ENCODE measurements at regions not wholly inside any gene's neighbourhood (a gene's known extent, or its start where the extent isn't known, plus 50 kb on each side); places are given as distances from the start of the nearest gene placed in this dataset.

DNA sequence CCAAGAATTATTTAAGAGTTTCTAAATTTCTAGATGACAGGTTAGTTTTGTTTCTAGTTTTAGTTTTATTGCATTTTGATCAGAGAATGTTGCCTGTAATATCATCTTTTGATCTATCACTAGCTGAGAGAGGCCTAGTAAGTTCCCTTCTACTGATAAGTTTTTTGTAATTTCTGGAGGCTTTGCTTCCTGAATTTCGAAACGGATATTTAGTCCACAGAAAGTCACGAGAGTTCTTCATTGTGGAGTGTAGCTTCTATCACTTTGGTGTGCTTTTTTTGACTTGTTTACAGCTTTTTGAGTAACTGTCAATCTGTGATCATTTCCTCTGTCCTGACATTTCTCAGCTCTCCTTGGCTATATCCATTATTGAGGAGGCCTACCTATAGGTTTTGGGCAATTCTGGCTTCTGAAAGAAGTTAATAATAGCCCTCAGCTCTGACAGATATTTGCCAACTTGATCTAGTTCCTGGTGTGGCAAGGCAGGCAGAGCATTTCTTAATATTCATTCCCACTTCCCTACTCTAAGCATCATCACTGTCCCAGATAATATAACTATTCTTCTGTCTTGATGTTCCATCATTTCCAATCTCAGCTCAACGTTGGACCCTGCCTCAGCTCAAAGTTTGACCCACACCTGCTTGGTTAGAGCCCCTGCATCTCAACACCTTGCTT, 171.3 kb downstream of the BLID start:
- no peak for DNase-seq (ENCODE audit: low spot score)

DNA sequence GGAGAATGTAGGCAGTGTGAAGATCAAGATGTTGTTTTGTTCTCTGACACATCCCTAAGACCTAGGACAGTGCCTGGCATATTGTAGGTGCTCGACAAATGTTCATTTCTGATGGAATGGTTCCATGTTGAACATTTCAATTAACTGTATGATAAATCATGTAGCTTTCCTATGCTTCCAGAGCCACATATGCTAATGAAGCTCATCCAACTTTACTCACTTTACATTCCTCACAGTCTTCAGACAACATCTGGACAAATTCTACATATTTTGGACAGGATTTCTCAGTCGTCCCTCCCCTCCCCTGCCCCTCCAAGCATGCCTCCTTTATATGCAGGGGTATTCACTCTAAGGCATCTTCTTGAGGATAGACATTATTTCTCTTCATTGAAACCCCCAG, 177.9 kb downstream of the BLID start:
- DNase-seq (ENCODE audit: low spot score): no peak

DNA sequence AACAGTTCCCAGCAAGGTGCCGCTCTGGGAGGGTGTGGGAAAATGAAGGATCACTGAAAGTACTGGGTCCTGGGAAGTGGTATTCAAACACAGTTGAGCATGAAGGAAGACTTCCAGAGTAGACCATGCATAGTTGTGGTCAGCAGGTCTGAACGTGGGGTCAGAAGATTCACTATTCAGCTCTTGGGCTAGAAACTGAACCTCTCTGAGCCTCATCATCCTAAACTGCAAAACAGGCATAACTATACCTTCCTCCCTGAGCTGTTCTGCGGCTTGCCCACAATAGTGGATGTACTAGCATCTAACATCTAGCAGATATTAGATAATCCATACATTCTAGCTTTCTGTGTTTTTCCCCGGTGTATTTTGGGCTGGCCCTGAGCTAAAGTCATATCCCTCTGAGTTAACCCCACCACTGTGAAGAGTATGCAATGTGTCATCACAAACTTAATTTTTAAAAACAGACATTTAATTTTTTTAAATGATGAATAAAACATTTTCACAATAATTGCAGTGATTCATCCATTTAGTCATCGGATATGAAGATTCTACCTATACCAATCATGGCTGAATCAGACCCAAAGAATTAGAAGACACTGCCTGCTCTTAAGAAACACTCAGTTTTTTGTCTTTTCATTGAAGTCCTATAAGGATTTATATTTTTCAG, 179.1 kb downstream of the BLID start:
- no peak for DNase-seq (ENCODE audit: low spot score)

DNA sequence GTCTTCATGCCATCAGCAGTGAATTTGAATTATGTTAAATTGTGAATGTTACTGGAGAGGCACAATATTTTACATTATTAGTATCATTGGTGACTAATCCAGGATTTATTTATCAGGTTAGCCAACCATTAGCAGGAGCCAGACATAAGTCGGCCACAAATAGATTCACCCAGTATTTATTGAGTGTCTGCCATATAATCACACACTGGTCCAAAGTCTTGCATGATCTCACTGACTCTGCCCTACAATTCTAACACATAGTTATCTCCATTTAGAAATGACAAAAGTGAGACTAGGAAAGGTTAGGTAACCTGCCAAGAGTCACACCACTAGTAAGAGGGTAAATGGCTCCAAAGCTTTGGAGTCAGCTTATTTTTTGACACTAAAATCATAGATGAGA, 179.6 kb downstream of the BLID start:
- no peak for DNase-seq (ENCODE audit: low spot score)

DNA sequence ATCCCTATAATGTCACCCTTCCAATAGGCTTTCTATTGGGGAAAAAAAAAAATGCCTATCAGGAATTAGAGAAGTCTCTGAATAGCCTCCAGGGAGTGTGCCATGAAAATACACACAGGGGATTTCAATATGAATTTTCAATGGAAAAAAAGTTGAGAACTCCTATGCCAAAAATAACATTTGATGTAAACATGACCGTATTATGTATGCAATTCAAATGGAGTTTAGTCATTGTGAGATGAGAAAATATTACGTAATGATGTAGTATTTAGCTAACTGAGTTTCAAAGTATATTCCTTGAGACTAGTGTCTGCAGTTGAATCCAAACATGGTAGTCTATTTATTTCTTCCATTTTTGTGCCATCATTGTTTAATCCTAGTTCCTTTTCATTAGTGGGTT, 182.3 kb downstream of the BLID start:
- no peak for DNase-seq (ENCODE audit: low spot score)

DNA sequence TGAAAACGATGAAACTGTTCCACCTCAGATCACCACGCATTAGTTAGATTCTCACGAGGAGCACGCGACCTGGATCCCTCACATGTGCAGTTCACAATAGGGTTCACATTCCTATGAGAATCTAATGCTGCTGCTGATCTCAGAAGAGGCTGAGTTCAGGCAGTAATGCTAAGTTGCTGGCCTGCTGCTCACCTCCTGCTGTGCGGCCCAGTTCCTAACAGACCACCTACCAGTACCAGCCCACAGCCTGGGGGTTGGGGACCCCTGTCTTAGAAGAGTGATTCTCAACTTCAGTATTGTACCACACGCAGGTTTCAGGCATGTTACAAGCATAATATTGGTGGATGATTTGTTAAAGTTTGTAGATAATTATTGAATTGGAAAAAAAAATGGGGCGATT, 182.7 kb downstream of the BLID start:
- DNase-seq (ENCODE audit: low spot score): no peak

DNA sequence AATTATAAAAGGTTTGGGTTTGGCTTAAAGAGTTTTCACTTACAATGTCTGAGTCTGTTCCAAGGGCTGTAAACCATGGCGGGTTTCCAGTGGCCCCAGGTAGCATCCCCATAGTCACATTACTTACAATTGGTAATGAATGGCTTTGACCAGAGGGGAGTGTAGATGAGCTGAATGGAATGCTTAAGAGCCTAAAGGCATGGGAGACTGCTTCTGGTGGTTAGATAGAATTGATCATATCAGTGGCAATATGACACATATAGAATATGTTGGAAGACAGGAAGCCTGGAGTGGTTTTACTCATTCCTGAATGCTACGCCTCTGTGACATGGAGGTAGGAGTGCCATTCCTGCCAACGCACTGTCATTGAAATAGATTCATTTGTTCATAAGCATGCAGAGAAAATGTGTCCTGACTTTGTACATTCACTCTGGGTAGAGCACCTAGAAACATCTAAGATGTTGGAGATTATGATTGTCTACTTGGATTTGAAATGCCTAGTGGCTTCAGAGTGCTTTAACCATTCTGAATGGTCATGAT, 183.3 kb downstream of the BLID start:
- DNase-seq (ENCODE audit: low spot score): no peak

DNA sequence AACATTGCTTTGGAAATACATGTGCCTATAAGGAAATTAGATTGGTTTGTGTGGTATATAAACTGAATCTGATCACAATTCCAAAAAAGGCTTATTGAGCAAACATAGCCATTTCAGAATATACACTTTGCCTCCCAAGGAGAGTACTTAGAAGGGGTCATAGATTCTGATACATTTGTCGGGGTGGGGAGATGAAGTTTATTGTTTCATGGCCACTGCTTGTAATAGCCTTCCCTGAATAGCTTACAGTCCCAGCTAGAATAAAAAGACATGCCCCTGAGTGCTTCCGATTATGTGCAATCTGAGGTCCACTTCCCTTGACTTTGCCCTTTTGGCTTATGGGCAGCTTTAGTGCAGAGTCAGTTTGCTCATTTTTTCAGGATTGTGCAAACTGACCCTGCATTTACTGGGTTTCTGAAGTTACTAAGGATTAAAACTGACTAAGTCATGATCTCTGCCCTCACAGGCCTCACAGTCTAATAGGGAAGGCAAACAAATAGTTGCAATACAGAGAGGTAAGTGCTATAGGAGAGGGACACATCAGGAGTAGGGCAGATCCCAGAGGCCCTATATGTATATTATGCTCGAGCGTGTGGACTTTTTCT, 184.2 kb downstream of the BLID start:
- no peak for DNase-seq (ENCODE audit: low spot score)

DNA sequence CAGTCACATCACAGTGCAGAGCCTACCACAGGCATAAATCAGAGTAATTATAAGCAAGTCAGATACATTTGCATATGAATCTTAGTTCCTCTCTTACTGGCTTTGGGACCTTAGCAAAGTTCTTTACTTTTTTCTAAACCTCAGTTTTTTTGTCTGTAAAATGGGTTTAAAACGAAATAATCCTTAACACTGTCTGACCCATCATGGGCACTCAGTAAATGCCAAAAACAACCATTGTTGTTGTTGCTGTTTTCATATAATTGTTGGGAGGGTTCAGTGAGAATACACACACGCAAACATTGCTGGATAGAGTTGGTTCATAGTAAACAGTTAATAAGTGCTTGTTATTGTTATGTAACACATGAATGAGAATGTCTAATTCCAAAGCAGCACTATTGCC, 184.9 kb downstream of the BLID start:
- DNase-seq (ENCODE audit: low spot score): no peak

DNA sequence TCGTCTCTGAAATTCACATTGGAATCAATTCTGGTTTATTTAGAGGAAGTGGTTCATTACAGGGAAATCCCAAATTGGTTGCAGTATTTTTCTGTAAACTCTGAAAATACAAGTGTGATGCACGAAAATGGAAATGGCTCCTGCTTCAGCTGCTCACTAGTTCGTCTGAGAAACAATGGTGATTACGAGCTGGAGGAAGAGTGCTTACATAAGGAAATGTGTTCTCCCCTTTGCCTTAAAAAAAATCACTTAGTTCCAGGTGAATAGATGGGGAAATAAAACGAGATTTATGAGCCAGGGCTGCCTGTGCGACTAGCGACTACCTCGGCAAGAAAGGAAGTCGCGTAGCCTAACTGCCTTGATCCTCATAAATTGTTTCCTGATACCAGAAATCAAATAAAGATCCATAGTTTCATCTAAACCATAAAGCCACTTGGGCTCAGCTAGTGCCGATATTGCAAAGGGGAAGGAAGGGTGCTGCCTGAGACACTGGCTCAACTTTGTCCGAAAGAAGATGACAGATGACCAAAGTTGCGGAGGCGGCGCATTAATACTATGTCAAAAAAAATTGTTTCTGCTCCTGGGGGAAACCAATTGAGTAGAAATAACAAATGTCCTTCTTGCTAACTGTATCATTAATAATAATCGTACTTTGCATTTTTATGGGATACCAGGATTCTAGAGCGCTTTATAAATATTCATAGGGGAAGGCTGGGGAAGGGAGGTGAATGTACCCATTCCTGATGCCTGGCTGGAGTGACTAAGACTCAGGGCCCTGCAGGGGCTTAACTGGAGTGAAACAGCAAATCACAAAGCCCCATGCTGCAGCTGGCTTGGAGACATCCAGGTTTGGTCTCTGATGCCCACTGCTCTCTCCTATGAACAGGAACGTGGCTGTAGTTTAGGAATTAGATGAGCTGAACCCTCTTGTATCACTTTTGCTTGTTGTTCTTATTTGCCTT, 185.7 kb downstream of the BLID start:
- no peak for DNase-seq (ENCODE audit: low spot score)

DNA sequence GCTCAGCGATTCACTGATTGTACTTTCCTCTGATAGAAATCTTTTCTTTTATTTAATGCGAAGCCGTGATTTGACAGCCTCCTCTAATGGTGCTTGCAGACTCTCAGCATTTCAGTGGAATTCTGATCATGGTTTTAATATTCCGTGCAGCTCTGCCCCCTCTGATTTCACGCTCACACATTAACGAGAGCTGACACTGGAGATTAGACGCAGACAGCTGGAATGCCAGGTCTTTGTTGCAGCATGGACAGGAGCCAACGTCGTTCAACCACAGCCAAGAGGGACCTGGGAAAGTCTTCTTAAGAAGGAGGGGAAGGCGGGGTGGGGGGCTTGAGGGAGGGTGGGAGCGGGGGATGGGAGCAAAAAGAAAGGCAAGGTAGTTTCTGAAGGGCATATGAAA, 186.4 kb downstream of the BLID start:
- peak; percentile 16 for DNase-seq (ENCODE audit: low spot score)

DNA sequence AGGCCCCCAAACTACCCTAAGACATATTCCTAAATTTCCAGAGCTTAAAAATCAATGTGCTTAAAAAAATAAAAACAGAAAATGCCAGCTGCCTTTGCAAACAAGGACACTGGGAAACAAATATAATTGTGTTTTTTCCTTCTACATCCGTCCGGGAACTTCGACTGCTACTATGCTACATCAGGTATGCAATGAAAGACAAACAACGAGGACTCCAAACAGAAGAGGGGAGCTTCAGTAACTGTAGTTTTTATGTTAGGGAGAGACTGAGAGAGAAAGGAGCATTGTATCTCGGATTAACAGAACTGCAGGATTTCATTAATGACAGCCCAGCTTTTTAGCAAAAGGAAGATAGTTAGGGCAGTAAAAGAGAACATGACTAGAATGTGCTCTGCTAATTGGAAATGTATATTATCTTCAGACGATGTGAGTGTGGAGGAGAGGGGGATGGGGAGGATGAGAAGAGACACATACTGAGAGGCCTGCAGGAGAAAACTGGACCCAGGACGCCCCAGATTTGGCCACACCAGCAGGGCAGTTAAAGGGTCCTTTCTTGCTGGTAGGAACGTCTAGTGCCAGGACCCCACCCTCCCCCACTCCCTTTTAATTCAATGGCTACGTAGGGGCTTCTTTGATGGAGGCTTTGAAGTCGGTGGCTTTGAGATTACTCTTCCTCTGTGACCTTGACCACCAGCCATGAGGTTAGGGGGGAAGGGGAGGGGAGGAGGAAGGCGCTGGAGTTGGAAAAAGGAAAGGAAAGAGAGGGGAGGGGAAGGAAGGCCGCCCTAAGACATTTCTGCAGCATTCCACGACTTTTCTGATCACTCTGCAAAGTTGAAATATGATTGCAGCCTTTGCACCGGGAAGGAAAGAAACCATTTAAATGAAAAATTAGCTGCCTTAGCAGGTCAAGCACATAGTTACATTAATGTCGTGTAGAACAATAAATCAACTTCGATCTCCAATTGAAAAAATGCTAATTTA, 187.1 kb downstream of the BLID start:
- no peak for DNase-seq (ENCODE audit: low spot score)

DNA sequence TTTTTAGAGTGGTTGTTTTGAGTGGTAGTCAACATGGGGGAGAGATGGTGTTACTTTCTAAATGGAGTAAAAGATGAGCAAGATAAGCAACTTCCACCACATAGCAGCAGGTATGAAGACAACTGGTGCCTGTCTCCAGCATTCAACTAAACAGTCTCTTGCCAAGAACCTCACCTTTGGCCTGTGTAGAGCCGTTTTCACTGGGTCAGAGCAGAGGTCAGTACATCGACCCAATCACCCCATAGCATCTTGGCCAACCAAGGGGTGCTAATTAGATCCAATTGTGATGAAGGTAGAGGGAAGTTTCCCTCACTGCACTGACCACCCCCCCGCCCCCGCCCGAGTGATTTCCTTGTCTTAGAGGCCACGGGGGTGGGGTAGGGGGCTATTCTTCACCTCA, 188.2 kb downstream of the BLID start:
- DNase-seq (ENCODE audit: low spot score): no peak

DNA sequence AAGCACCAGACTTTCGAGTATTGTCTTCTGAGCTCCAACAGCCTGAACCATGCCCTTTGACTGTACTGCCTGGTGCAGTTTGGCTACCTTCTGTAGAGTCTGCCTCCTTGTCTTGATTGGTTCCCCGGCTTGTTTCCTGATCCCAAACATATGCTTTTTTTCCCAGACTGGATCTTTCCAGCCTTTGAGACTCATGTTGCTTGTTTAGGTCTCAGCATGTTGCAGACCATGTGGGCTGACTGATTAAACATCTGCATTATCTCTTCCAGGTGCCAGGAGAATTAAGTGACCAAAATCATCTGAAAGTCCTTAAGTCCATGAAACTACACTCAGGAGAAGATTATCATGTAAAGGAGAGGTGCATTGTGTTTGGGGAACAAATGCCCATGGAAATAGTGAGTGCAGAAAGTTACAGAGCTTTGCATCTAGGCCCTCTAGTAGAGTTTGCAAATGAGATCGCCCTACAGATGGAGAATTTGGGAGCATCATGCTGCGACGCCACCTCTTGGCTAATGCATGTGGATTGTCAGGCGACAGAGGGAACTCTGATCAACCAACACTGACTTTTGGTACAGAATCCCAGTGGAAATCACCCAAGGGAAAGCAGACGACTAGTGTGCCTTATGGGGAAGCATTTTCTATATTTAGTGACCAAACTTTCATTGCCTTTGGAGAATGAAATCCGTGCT, 188.8 kb downstream of the BLID start:
- no peak for DNase-seq (ENCODE audit: low spot score)

DNA sequence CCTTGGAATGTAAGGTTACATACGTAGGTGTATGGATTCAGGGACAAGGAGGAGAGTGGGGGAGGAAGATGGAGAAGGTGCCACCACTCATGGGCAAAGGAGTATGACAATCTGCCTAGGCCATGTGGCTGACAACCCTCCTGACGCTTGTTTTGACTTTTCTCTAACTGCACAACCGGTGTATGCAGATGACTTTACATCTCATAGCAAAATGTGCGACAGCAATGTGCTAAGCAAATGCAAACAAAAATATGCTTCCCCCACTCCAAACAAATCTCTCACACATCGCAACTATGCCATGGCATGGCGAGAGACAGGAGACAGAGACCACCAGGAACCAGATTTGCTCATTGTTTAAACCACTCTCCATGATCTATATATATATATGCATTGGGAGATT, 191.8 kb downstream of the BLID start:
- no peak for DNase-seq (ENCODE audit: low spot score)

DNA sequence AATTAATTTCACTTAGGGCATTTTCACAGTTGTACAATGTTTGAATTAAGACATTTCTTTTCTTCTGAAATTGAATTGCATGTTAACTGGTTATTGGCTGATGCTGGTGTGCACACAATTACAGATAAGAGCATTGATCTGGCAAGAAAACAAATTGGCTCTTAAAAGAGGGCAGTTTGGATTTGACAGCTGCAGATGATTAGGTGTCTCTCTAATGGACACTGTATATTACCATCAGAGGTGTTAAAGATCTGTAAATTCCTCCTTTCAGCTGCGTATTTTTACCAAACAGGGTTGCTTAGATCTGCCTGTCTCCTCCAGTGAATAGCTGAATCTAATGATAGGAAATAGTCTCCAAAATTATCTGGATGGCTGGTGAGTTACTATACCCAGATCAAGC, 198.5 kb downstream of the BLID start:
- no peak for DNase-seq (ENCODE audit: low spot score)

DNA sequence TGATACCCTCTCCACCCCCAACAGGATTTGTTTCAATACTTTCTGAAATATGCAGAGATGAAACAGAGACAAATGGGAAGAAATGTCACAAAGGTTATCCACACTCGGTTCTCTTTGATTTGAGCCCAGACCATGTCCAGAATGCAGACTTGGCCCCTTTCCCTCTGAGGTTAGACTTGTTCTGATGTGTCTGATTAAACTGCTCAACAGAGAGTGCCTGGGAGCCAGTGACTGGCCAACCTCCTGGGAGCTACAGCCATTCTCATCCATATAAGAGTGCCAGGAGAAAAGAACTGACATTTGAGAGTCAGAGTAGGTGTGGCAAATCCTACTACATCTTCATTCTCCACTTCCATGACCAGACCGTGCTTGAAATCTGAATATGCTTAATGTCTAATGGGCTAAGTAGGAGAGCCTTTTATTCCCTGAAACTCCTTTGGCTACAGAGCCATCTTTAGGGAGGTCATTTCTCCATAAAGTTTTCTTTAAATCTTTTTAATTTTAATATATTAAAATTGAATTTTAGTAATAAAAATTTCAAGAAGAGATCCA, 201.4 kb downstream of the BLID start:
- DNase-seq (ENCODE audit: low spot score): no peak

DNA sequence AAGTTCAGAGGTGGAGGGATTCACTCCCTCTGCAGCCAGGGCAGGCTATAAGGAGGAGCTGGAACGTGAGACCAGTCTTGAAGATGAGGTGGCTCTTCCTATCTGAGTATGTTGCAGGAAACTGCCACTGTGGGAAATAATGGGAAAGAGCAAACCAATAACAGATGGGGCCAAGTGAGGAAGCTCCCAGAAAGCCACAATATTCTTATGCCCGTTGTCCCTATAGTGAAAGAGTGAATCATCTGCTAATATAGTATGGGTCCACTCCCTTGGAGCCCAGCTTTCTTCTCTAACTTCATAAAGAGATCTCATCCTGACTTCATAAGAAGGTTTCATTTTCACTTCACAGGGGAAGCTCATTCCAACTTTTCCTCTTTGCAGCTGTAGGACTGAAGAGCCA, 206.4 kb downstream of the BLID start:
- no peak for DNase-seq (ENCODE audit: low spot score)

DNA sequence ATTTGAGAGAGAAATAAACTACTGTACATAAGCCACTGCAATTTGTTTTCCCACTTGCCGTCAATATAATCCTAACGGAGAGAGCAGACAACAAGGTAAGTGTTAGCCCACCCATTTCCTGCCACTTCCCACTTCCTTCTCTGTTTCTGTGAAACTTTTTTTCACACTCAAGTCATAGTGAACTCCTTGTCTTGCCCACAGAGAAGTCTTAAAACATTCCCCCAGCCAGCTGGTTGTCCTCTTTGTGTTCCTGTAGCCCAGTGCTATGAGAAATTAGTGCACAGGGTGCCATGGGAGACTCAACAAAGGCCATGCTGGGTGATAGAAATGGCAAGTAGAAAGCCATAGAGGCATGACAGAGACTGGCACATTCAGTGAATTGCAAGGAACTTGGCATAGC, 208.6 kb downstream of the BLID start:
- no peak for DNase-seq (ENCODE audit: low spot score)

DNA sequence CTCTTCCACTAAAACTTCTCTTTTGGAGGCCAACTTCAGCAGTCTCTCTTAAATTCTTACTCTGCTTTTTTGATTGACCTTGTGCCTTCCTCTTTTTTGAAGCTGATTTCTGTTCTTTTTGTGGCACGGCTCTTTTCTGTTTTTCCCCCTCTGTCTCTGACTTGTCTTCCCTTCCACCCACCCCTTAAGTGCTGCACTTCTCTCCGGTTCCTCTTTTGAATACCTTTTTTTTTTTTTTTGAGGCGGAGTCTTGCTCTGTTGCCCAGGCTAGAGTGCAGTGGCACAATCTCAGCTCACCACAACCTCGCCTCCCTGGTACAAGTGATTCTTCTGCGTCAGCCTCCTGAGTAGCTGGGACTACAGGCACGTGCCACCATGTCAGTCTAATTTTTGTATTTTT, 211.9 kb downstream of the BLID start:
- no peak for DNase-seq (ENCODE audit: low spot score)
